GM12878 (cell line): ENCODE measurements at regions not wholly inside any gene's neighbourhood (a gene's known extent, or its start where the extent isn't known, plus 50 kb on each side); places are given as distances from the start of the nearest gene placed in this dataset.

ENCODE experiments used
- ATAC-seq: fragments of 200-7000 bp; cut with Tn5 transposase; 3 replicates; pipeline ENCODE4 v1.9.1; 2020; ENCODE audit warnings: mild to moderate bottlenecking, moderate library complexity
- BruUV-seq: library from RNA; stranded (reverse); fragments of 400-500 nt; replicated peaks from 2 replicates; lab custom pipeline; 2021; lab: Mats Ljungman, UMichigan
- CTCF ChIA-PET: fragments of 300-600 bp; sonication (Branson Sonifier 250); formaldehyde crosslinking; extraction: SDS; loops from one replicate; lab custom pipeline; 2021; ENCODE audit warnings: inconsistent platforms; lab: Yijun Ruan, JAX
- POLR2A ChIA-PET: fragments of 350-600 bp; formaldehyde crosslinking; extraction: SDS; loops from one replicate; lab custom pipeline; 2021; ENCODE audit warnings: inconsistent platforms; lab: Charles Lee
- RAD21 ChIA-PET: fragments of 300-600 bp; sonication (Branson Sonifier 250); formaldehyde crosslinking; loops from one replicate; lab custom pipeline; 2023; ENCODE audit warnings: antibody characterized with exemption; ENCODE audit not compliant: unreplicated experiment; lab: Charles Lee
- SMC1A ChIA-PET: fragments of 300-600 bp; sonication (Branson Sonifier 250); formaldehyde crosslinking; loops from one replicate; lab custom pipeline; 2023; ENCODE audit not compliant: unreplicated experiment, uncharacterized antibody; lab: Charles Lee
- DNase-seq: peaks from one replicate; pipeline ENCODE4 v3.0.0-alpha.2; 2011; ENCODE audit warnings: low read depth, low spot score
- FAIRE-seq: peaks from 3 replicates; lab custom pipeline; 2011; peaks lifted over from hg19 to GRCh38; lab: Jason Lieb, UNC
- H2AFZ ChIP-seq: 2 replicates; pipeline ENCODE4 v1.6.0; 2011; ENCODE audit warnings: low read depth, low read length, control low read depth; ENCODE audit not compliant: control insufficient read depth
- H3K27ac ChIP-seq: 2 replicates; pipeline ENCODE4 v1.5.1; 2011; ENCODE audit warnings: control low read depth; ENCODE audit not compliant: control insufficient read depth, insufficient read depth
- H3K27me3 ChIP-seq, 2 experiments: replicated peaks in 1 of 2; 2 replicates each; pipeline versions ENCODE4 v1.6.0 to v1.6.1; 2011; ENCODE audit warnings: low read length in 1 of 2; ENCODE audit not compliant: control insufficient read depth in 2 of 2, insufficient read depth in 2 of 2
- H3K36me3 ChIP-seq, 2 experiments: 2 replicates each; pipeline ENCODE4 v1.5.1; 2011; ENCODE audit warnings: low read length in 1 of 2; ENCODE audit not compliant: control insufficient read depth in 2 of 2, insufficient read depth in 2 of 2
- H3K4me1 ChIP-seq: 2 replicates; pipeline ENCODE4 v1.6.1; 2011; ENCODE audit warnings: mild to moderate bottlenecking, low read length, moderate library complexity, mixed read lengths; ENCODE audit not compliant: control insufficient read depth, insufficient read depth
- H3K4me2 ChIP-seq: 2 replicates; pipeline ENCODE4 v1.6.0; 2011; ENCODE audit warnings: control low read depth; ENCODE audit not compliant: control insufficient read depth, insufficient read depth
- H3K4me3 ChIP-seq: fragments of 200-600 bp; sonication (generic); 2 replicates; pipeline ENCODE4 v1.5.1; 2016
- H3K79me2 ChIP-seq: 2 replicates; pipeline ENCODE4 v1.6.0; 2011; ENCODE audit warnings: low read length; ENCODE audit not compliant: control insufficient read depth, insufficient read depth
- H3K9ac ChIP-seq: 2 replicates; pipeline ENCODE4 v1.8.0; 2011; ENCODE audit warnings: low read length, control low read depth, mixed read lengths; ENCODE audit not compliant: control insufficient read depth, insufficient read depth
- H3K9me3 ChIP-seq: replicated peaks from 3 replicates; pipeline ENCODE4 v1.5.1; 2011; ENCODE audit warnings: mild to moderate bottlenecking, low read length; ENCODE audit not compliant: control insufficient read depth, insufficient read depth
- H4K20me1 ChIP-seq: 2 replicates; pipeline ENCODE4 v1.6.0; 2011; ENCODE audit not compliant: control insufficient read depth, insufficient read depth
- BACH1 ChIP-seq: fragments of 450-650 bp; IDR thresholded peaks from 2 replicates; pipeline ENCODE4 v1.6.1; 2017; ENCODE audit warnings: mild to moderate bottlenecking, borderline replicate concordance
- BMI1 ChIP-seq: fragments of 450-650 bp; IDR thresholded peaks from 2 replicates; pipeline ENCODE4 v1.6.1; 2016; ENCODE audit warnings: mild to moderate bottlenecking, moderate library complexity, borderline replicate concordance
- CEBPZ ChIP-seq: fragments of 150-350 bp; IDR thresholded peaks from 2 replicates; pipeline ENCODE4 v1.6.1; 2016; ENCODE audit warnings: low read depth, low read length
- CTCF ChIP-seq, 3 experiments: IDR thresholded peaks in 2 of 3; conservative IDR thresholded peaks in 1 of 3; 2 replicates each; pipeline ENCODE4 v1.5.1; 2011; ENCODE audit warnings: low read depth in 3 of 3, low read length in 3 of 3, mild to moderate bottlenecking in 3 of 3, control low read depth in 2 of 3, moderate library complexity in 2 of 3, inconsistent platforms in 1 of 3, mixed read lengths in 1 of 3; ENCODE audit not compliant: control insufficient read depth in 2 of 3, insufficient read depth in 1 of 3; ENCODE audit errors: extremely low read depth in 1 of 3
- GATAD2B ChIP-seq: fragments of 450-650 bp; conservative IDR thresholded peaks from 2 replicates; pipeline ENCODE4 v1.6.1; 2017; ENCODE audit warnings: low read depth, mild to moderate bottlenecking, moderate library complexity
- HDAC2 ChIP-seq: fragments of 200-600 bp; sonication (generic); IDR thresholded peaks from 2 replicates; pipeline ENCODE4 v1.6.1; 2017
- JUND ChIP-seq: IDR thresholded peaks from 2 replicates; pipeline ENCODE4 v1.6.1; 2012; ENCODE audit warnings: low read depth, mild to moderate bottlenecking, low read length, improper control_type of control experiment, moderate library complexity
- RCOR1 ChIP-seq: conservative IDR thresholded peaks from 2 replicates; pipeline ENCODE4 v1.6.1; 2012; ENCODE audit warnings: low read depth, low read length, improper control_type of control experiment
- RFX5 ChIP-seq: IDR thresholded peaks from 2 replicates; pipeline ENCODE4 v1.6.1; 2011; ENCODE audit warnings: low read depth, low read length, improper control_type of control experiment
- SUPT20H ChIP-seq: IDR thresholded peaks from 2 replicates; pipeline ENCODE4 v1.6.1; 2011; ENCODE audit warnings: low read depth, mild to moderate bottlenecking, low read length, moderate library complexity, borderline replicate concordance; ENCODE audit not compliant: control insufficient read depth
- TBL1XR1 ChIP-seq: IDR thresholded peaks from 2 replicates; pipeline ENCODE4 v1.6.1; 2012; ENCODE audit warnings: low read depth, low read length, improper control_type of control experiment
- USF1 ChIP-seq: IDR thresholded peaks from 2 replicates; pipeline ENCODE4 v1.6.1; 2011; ENCODE audit warnings: borderline replicate concordance, low read depth, mild to moderate bottlenecking, moderate library complexity, mixed read lengths, low read length; ENCODE audit not compliant: insufficient read depth; ENCODE audit errors: extremely low read length
- ZNF592 ChIP-seq: fragments of 450-650 bp; IDR thresholded peaks from 2 replicates; pipeline ENCODE4 v1.6.1; 2017; ENCODE audit warnings: mild to moderate bottlenecking, moderate library complexity
- WGBS: methylation state at CpG from one replicate; pipeline ENCODE4 v1.1.6; 2016; ENCODE audit warnings: low lambda C conversion rate; ENCODE audit not compliant: insufficient replicate concordance, insufficient coverage; ENCODE audit errors: missing lambda C conversion rate; 5-methylcytosine and 5-hydroxymethylcytosine counted together
- in situ Hi-C: fragments of 300-500 bp; cut with MboI; formaldehyde crosslinking; loops from 9 replicates; pipeline ENCODE4 v1.14.3; 2018; ENCODE audit warnings: mixed read lengths
- intact Hi-C: fragments of 100-400 bp; cut with micrococcal nuclease; formaldehyde crosslinking; loops from one replicate; pipeline ENCODE4 v1.14.2; 2022; ENCODE audit not compliant: unreplicated experiment

GRCh38 chr22:48306785-48307510 lies 1520.7 kb downstream of the BRD1 start:
- CTCF ChIA-PET, result no interaction called here
- Histone ChIP-seq H3K4me2 (no peak overlapping the region), H3K36me3 (no peaks in the 10 kb centered on the region), H3K27ac (no peak overlapping the region), H3K4me3 (no peak overlapping the region), H3K79me2 (no peaks in the 10 kb centered on the region), H3K4me1 (no peaks in the 10 kb centered on the region), H3K9me3 (no peaks in the 10 kb centered on the region; the same call in 2 of the 3 replicates), H3K27me3 (no peaks in the 10 kb centered on the region), H4K20me1 (no peaks in the 10 kb centered on the region), H2AFZ (no peak overlapping the region), H3K9ac (no peak overlapping the region)
- no TSS peak for BruUV-seq
- ATAC-seq (no peak), DNase-seq (no peak), FAIRE-seq (no peak)
- POLR2A ChIA-PET, result no interaction called here
- WGBS, result 60% methylated on average over 19 of the region's 19 CpGs
- RAD21 ChIA-PET, result no interaction called here
- SMC1A ChIA-PET, result no interaction called here
- in situ Hi-C loops (no loop called here), intact Hi-C loops (no loop called here)
- no peak for TF ChIP-seq BMI1
- TF ChIP-seq RCOR1, result no peak
- TF ChIP-seq JUND, result no peak
- TF ChIP-seq CEBPZ, result no peak
- no peak for TF ChIP-seq BACH1
- TF ChIP-seq RFX5, result no peak
- TF ChIP-seq ZNF592, result no peak
- no peak for TF ChIP-seq SUPT20H
- TF ChIP-seq HDAC2, result no peak
- no peak for TF ChIP-seq TBL1XR1
- no peak for TF ChIP-seq CTCF (IDR thresholded peaks at IDR 0.05 in 2 of 3, conservative IDR thresholded peaks at IDR 0.05 in 1 of 3; ENCODE audit: control insufficient read depth in 2 of 3, extremely low read depth in 1 of 3, insufficient read depth in 1 of 3, low read depth in 3 of 3, low read length in 3 of 3)
- TF ChIP-seq GATAD2B, result no peak
- TF ChIP-seq USF1, result no peak
